ENCODE measurements at regions not wholly inside any gene's neighbourhood (a gene's known extent, or its start where the extent isn't known, plus 50 kb on each side); places are given as distances from the start of the nearest gene placed in this dataset.

- no peak overlapping the region for H3K9ac ChIP-seq (ENCODE audit: low read length)
- no peaks in the 10 kb centered on the region for H3K9me3 ChIP-seq (ENCODE audit: low read length)
- H3K4me1 ChIP-seq (ENCODE audit: insufficient read depth, low read length), result no peaks in the 10 kb centered on the region
- no peaks in the 10 kb centered on the region for H3K27me3 ChIP-seq (ENCODE audit: control insufficient read depth in 1 of 2, insufficient read depth in 2 of 2, low read length in 2 of 2)
- no peak overlapping the region for H3K27ac ChIP-seq (ENCODE audit: low read depth, low read length)
- H3K4me3 ChIP-seq (ENCODE audit: low read depth in 1 of 2, low read length in 2 of 2), result no peak overlapping the region
- H3K36me3 ChIP-seq (ENCODE audit: insufficient read depth, low read length), result no peaks in the 10 kb centered on the region
Measured at GRCh38 chr10:105605918-105606317, 964.8 kb downstream of the SORCS3 start.

GRCh38 chr10:105605104-105605503 is 964.0 kb downstream of the SORCS3 start:
- Histone ChIP-seq H3K27ac (ENCODE audit: low read depth, low read length) (no peak overlapping the region), H3K36me3 (ENCODE audit: insufficient read depth, low read length) (no peaks in the 10 kb centered on the region), H3K4me3 (ENCODE audit: low read depth in 1 of 2, low read length in 2 of 2) (no peak overlapping the region)

GRCh38 chr10:105598207-105598606 is 957.1 kb downstream of the SORCS3 start:
- Histone ChIP-seq H3K27ac (ENCODE audit: low read depth, low read length) (no peak overlapping the region), H3K4me1 (ENCODE audit: insufficient read depth, low read length) (no peaks in the 10 kb centered on the region), H3K36me3 (ENCODE audit: insufficient read depth, low read length) (no peaks in the 10 kb centered on the region), H3K9ac (ENCODE audit: low read length) (no peak overlapping the region), H3K4me3 (ENCODE audit: low read depth in 1 of 2, low read length in 2 of 2) (no peak overlapping the region), H3K9me3 (ENCODE audit: low read length) (no peaks in the 10 kb centered on the region), H3K27me3 (ENCODE audit: control insufficient read depth in 1 of 2, insufficient read depth in 2 of 2, low read length in 2 of 2) (no peaks in the 10 kb centered on the region)

More at GRCh38 chr10:105605104-105605503, 964.0 kb downstream of the SORCS3 start:
- H3K9me3 ChIP-seq (ENCODE audit: low read length), result no peaks in the 10 kb centered on the region
- H3K27me3 ChIP-seq (ENCODE audit: control insufficient read depth in 1 of 2, insufficient read depth in 2 of 2, low read length in 2 of 2), result no peaks in the 10 kb centered on the region
- H3K9ac ChIP-seq (ENCODE audit: low read length), result no peak overlapping the region
- no peaks in the 10 kb centered on the region for H3K4me1 ChIP-seq (ENCODE audit: insufficient read depth, low read length)

- H3K9ac ChIP-seq (ENCODE audit: low read length), result no peak overlapping the region
- no peak overlapping the region for H3K27ac ChIP-seq (ENCODE audit: low read depth, low read length)
- no peaks in the 10 kb centered on the region for H3K4me1 ChIP-seq (ENCODE audit: insufficient read depth, low read length)
- H3K4me3 ChIP-seq (ENCODE audit: low read depth in 1 of 2, low read length in 2 of 2), result no peak overlapping the region
- no peaks in the 10 kb centered on the region for H3K36me3 ChIP-seq (ENCODE audit: insufficient read depth, low read length)
- H3K9me3 ChIP-seq (ENCODE audit: low read length), result no peaks in the 10 kb centered on the region
- H3K27me3 ChIP-seq (ENCODE audit: control insufficient read depth in 1 of 2, insufficient read depth in 2 of 2, low read length in 2 of 2), result no peaks in the 10 kb centered on the region
Measured at GRCh38 chr10:105597312-105597711, 956.2 kb downstream of the SORCS3 start.

GRCh38 chr10:105596749-105597148 is 955.7 kb downstream of the SORCS3 start:
- Histone ChIP-seq H3K4me1 (ENCODE audit: insufficient read depth, low read length) (no peaks in the 10 kb centered on the region), H3K36me3 (ENCODE audit: insufficient read depth, low read length) (no peaks in the 10 kb centered on the region), H3K27ac (ENCODE audit: low read depth, low read length) (no peak overlapping the region), H3K4me3 (ENCODE audit: low read depth in 1 of 2, low read length in 2 of 2) (no peak overlapping the region), H3K27me3 (ENCODE audit: control insufficient read depth in 1 of 2, insufficient read depth in 2 of 2, low read length in 2 of 2) (no peaks in the 10 kb centered on the region), H3K9ac (ENCODE audit: low read length) (no peak overlapping the region), H3K9me3 (ENCODE audit: low read length) (no peaks in the 10 kb centered on the region)

- no peak overlapping the region for H3K4me3 ChIP-seq (ENCODE audit: low read depth in 1 of 2, low read length in 2 of 2)
- H3K27ac ChIP-seq (ENCODE audit: low read depth, low read length), result no peak overlapping the region
- H3K4me1 ChIP-seq (ENCODE audit: insufficient read depth, low read length), result no peaks in the 10 kb centered on the region
- no peak overlapping the region for H3K9ac ChIP-seq (ENCODE audit: low read length)
- no peaks in the 10 kb centered on the region for H3K27me3 ChIP-seq (ENCODE audit: control insufficient read depth in 1 of 2, insufficient read depth in 2 of 2, low read length in 2 of 2)
- no peaks in the 10 kb centered on the region for H3K9me3 ChIP-seq (ENCODE audit: low read length)
- no peaks in the 10 kb centered on the region for H3K36me3 ChIP-seq (ENCODE audit: insufficient read depth, low read length)
Measured at GRCh38 chr10:105594296-105594695, 953.2 kb downstream of the SORCS3 start.

GRCh38 chr10:105592468-105592867 is 951.4 kb downstream of the SORCS3 start:
- Histone ChIP-seq H3K4me3 (ENCODE audit: low read depth in 1 of 2, low read length in 2 of 2) (no peak overlapping the region), H3K9me3 (ENCODE audit: low read length) (no peaks in the 10 kb centered on the region), H3K27me3 (ENCODE audit: control insufficient read depth in 1 of 2, insufficient read depth in 2 of 2, low read length in 2 of 2) (no peaks in the 10 kb centered on the region), H3K9ac (ENCODE audit: low read length) (no peak overlapping the region), H3K36me3 (ENCODE audit: insufficient read depth, low read length) (no peaks in the 10 kb centered on the region), H3K27ac (ENCODE audit: low read depth, low read length) (no peak overlapping the region), H3K4me1 (ENCODE audit: insufficient read depth, low read length) (no peaks in the 10 kb centered on the region)

- no peak overlapping the region for H3K9ac ChIP-seq (ENCODE audit: low read length)
- H3K27ac ChIP-seq (ENCODE audit: low read depth, low read length), result no peak overlapping the region
- H3K9me3 ChIP-seq (ENCODE audit: low read length), result no peaks in the 10 kb centered on the region
- no peak overlapping the region for H3K4me3 ChIP-seq (ENCODE audit: low read depth in 1 of 2, low read length in 2 of 2)
- no peaks in the 10 kb centered on the region for H3K36me3 ChIP-seq (ENCODE audit: insufficient read depth, low read length)
- no peaks in the 10 kb centered on the region for H3K4me1 ChIP-seq (ENCODE audit: insufficient read depth, low read length)
- H3K27me3 ChIP-seq (ENCODE audit: control insufficient read depth in 1 of 2, insufficient read depth in 2 of 2, low read length in 2 of 2), result no peaks in the 10 kb centered on the region
Measured at GRCh38 chr10:105586451-105587098, 945.5 kb downstream of the SORCS3 start.

- Histone ChIP-seq H3K27ac (ENCODE audit: low read depth, low read length) (no peak overlapping the region), H3K27me3 (ENCODE audit: control insufficient read depth in 1 of 2, insufficient read depth in 2 of 2, low read length in 2 of 2) (no peaks in the 10 kb centered on the region), H3K36me3 (ENCODE audit: insufficient read depth, low read length) (no peaks in the 10 kb centered on the region), H3K4me1 (ENCODE audit: insufficient read depth, low read length) (no peaks in the 10 kb centered on the region), H3K9me3 (ENCODE audit: low read length) (no peaks in the 10 kb centered on the region), H3K4me3 (ENCODE audit: low read depth in 1 of 2, low read length in 2 of 2) (no peak overlapping the region), H3K9ac (ENCODE audit: low read length) (no peak overlapping the region)
Measured at GRCh38 chr10:105585753-105586152, 944.7 kb downstream of the SORCS3 start.

GRCh38 chr10:105585171-105585570 is 944.1 kb downstream of the SORCS3 start:
- Histone ChIP-seq H3K4me1 (ENCODE audit: insufficient read depth, low read length) (no peaks in the 10 kb centered on the region), H3K27ac (ENCODE audit: low read depth, low read length) (no peak overlapping the region), H3K27me3 (ENCODE audit: control insufficient read depth in 1 of 2, insufficient read depth in 2 of 2, low read length in 2 of 2) (no peaks in the 10 kb centered on the region), H3K36me3 (ENCODE audit: insufficient read depth, low read length) (no peaks in the 10 kb centered on the region), H3K4me3 (ENCODE audit: low read depth in 1 of 2, low read length in 2 of 2) (no peak overlapping the region), H3K9me3 (ENCODE audit: low read length) (no peaks in the 10 kb centered on the region), H3K9ac (ENCODE audit: low read length) (no peak overlapping the region)

GRCh38 chr10:105579112-105579511 is 938.0 kb downstream of the SORCS3 start:
- H3K27me3 ChIP-seq (ENCODE audit: control insufficient read depth in 1 of 2, insufficient read depth in 2 of 2, low read length in 2 of 2), result no peaks in the 10 kb centered on the region
- H3K9me3 ChIP-seq (ENCODE audit: low read length), result no peaks in the 10 kb centered on the region
- H3K4me1 ChIP-seq (ENCODE audit: insufficient read depth, low read length), result no peaks in the 10 kb centered on the region
- no peak overlapping the region for H3K9ac ChIP-seq (ENCODE audit: low read length)
- no peaks in the 10 kb centered on the region for H3K36me3 ChIP-seq (ENCODE audit: insufficient read depth, low read length)
- H3K4me3 ChIP-seq (ENCODE audit: low read depth in 1 of 2, low read length in 2 of 2), result no peak overlapping the region
- no peak overlapping the region for H3K27ac ChIP-seq (ENCODE audit: low read depth, low read length)

GRCh38 chr10:105577865-105578607 is 936.9 kb downstream of the SORCS3 start:
- Histone ChIP-seq H3K4me3 (ENCODE audit: low read depth in 1 of 2, low read length in 2 of 2) (no peak overlapping the region), H3K9me3 (ENCODE audit: low read length) (no peaks in the 10 kb centered on the region), H3K4me1 (ENCODE audit: insufficient read depth, low read length) (no peaks in the 10 kb centered on the region), H3K9ac (ENCODE audit: low read length) (no peak overlapping the region), H3K27me3 (ENCODE audit: control insufficient read depth in 1 of 2, insufficient read depth in 2 of 2, low read length in 2 of 2) (no peaks in the 10 kb centered on the region), H3K27ac (ENCODE audit: low read depth, low read length) (no peak overlapping the region), H3K36me3 (ENCODE audit: insufficient read depth, low read length) (no peaks in the 10 kb centered on the region)
